HepG2 (cell line): ENCODE measurements at regions not wholly inside any gene's neighbourhood (a gene's known extent, or its start where the extent isn't known, plus 50 kb on each side); places are given as distances from the start of the nearest gene placed in this dataset.

Experiments used
- ATAC-seq: fragments of 200-7000 bp; cut with Tn5 transposase; 3 replicates; pipeline ENCODE4 v1.9.1; 2020; ENCODE audit warnings: mild to moderate bottlenecking, moderate library complexity
- BruUV-seq: library from RNA; stranded (reverse); fragments of 400-500 nt; replicated peaks from 2 replicates; lab custom pipeline; 2021; lab: Mats Ljungman, UMichigan
- CTCF ChIA-PET: fragments of 300-600 bp; formaldehyde crosslinking; extraction: SDS; loops from one replicate; lab custom pipeline; 2021; ENCODE audit warnings: low total read pairs, inconsistent platforms, low intra/inter-chr PET ratio; lab: Yijun Ruan, JAX
- POLR2A ChIA-PET: fragments of 350-600 bp; sonication (Branson Sonifier 250); formaldehyde crosslinking; loops from one replicate; lab custom pipeline; 2020; ENCODE audit warnings: antibody characterized with exemption, inconsistent platforms; lab: Yijun Ruan, JAX
- DNase-seq: peaks from one replicate; pipeline ENCODE4 v3.0.0-alpha.2; 2015; ENCODE audit warnings: low spot score
- FAIRE-seq: peaks from 3 replicates; lab custom pipeline; 2011; peaks lifted over from hg19 to GRCh38; lab: Jason Lieb, UNC
- H2AFZ ChIP-seq: one replicate; pipeline ENCODE4 v1.6.1; 2011; ENCODE audit warnings: low read length, inconsistent platforms
- H3K27ac ChIP-seq: fragments of 300-600 bp; 3 replicates; pipeline ENCODE4 v1.8.0; 2011; ENCODE audit warnings: mixed run types, mild to moderate bottlenecking, mixed read lengths, low read length, inconsistent platforms; ENCODE audit not compliant: insufficient read depth; ENCODE audit errors: extremely low read length
- H3K27me3 ChIP-seq, 2 experiments: fragments of 200-600 bp in 1 of 2; 2 replicates in 1 of 2; 3 replicates in 1 of 2; pipeline versions ENCODE4 v1.6.0 to v1.8.0; 2011; ENCODE audit warnings: low read length in 2 of 2, mild to moderate bottlenecking in 2 of 2, moderate library complexity in 2 of 2, inconsistent platforms in 1 of 2; ENCODE audit not compliant: insufficient read depth in 2 of 2, control insufficient read depth in 1 of 2
- H3K36me3 ChIP-seq, 2 experiments: fragments of 200-600 bp in 1 of 2; replicated peaks in 1 of 2; 2 replicates in 1 of 2; 3 replicates in 1 of 2; pipeline versions ENCODE4 v1.5.1 to v1.8.0; 2011; ENCODE audit warnings: low read length in 2 of 2, inconsistent platforms in 1 of 2; ENCODE audit not compliant: insufficient read depth in 2 of 2, control insufficient read depth in 1 of 2
- H3K4me1 ChIP-seq: 2 replicates; pipeline ENCODE4 v1.5.1; 2012; ENCODE audit warnings: low read length, inconsistent platforms; ENCODE audit not compliant: insufficient read depth
- H3K4me2 ChIP-seq: 2 replicates; pipeline ENCODE4 v1.6.0; 2011; ENCODE audit warnings: low read depth, low read length, inconsistent platforms
- H3K4me3 ChIP-seq, 3 experiments: fragments of 200-600 bp in 1 of 3; sonication (generic), shearing (Covaris generic) in 1 of 3; replicated peaks in 1 of 3; 2 replicates each; pipeline ENCODE4 v1.5.1; 2011 to 2016; ENCODE audit warnings: low read length in 3 of 3, inconsistent platforms in 2 of 3, low read depth in 2 of 3, mild to moderate bottlenecking in 2 of 3, control low read depth in 1 of 3, mixed read lengths in 1 of 3; ENCODE audit not compliant: insufficient read depth in 1 of 3
- H3K79me2 ChIP-seq: one replicate; pipeline ENCODE4 v1.6.1; 2011; ENCODE audit warnings: low read length, inconsistent platforms; ENCODE audit not compliant: insufficient read depth
- H3K9ac ChIP-seq: 2 replicates; pipeline ENCODE4 v1.6.0; 2011; ENCODE audit warnings: mild to moderate bottlenecking, low read depth, low read length, inconsistent platforms; ENCODE audit not compliant: insufficient read depth
- H3K9me3 ChIP-seq: 2 replicates; pipeline ENCODE4 v1.5.1; 2012; ENCODE audit warnings: mild to moderate bottlenecking, low read length
- H4K20me1 ChIP-seq: 2 replicates; pipeline ENCODE4 v1.6.0; 2011; ENCODE audit warnings: inconsistent platforms, mild to moderate bottlenecking, low read length, moderate library complexity; ENCODE audit not compliant: insufficient read depth
- EED ChIP-seq: sonication (generic); formaldehyde crosslinking; IDR thresholded peaks from 2 replicates; pipeline ENCODE4 v1.5.0; 2020; ENCODE audit warnings: mild to moderate bottlenecking, missing genetic modification reagents
- JARID2 ChIP-seq: sonication (generic); formaldehyde crosslinking; IDR thresholded peaks from 2 replicates; pipeline ENCODE4 v1.8.1; 2023; ENCODE audit warnings: missing genetic modification reagents, inconsistent platforms; ENCODE audit not compliant: insufficient replicate concordance
- MTF2 ChIP-seq: sonication (generic); formaldehyde crosslinking; IDR thresholded peaks from 2 replicates; pipeline ENCODE4 v1.5.0; 2020; ENCODE audit warnings: missing genetic modification reagents, borderline replicate concordance
- PLRG1 ChIP-seq: fragments of 450-650 bp; conservative IDR thresholded peaks from 2 replicates; pipeline ENCODE4 v1.6.1; 2016
- POLR2G ChIP-seq: fragments of 200-400 bp; formaldehyde crosslinking; IDR thresholded peaks from 2 replicates; pipeline ENCODE4 v1.6.1; 2018; ENCODE audit warnings: mild to moderate bottlenecking, low read depth, low read length, moderate library complexity
- RARA ChIP-seq: IDR thresholded peaks from 2 replicates; pipeline ENCODE4 v1.6.1; 2016; ENCODE audit warnings: missing genetic modification reagents, missing compliant biosample characterization
- RBAK ChIP-seq: sonication (generic); formaldehyde crosslinking; IDR thresholded peaks from 2 replicates; pipeline ENCODE4 v1.5.1; 2020; ENCODE audit warnings: mild to moderate bottlenecking, missing genetic modification reagents
- TEAD3 ChIP-seq: optimal IDR thresholded peaks from 2 replicates; pipeline ENCODE3; 2016; ENCODE audit warnings: borderline replicate concordance
- ZBTB21 ChIP-seq: sonication (generic); formaldehyde crosslinking; IDR thresholded peaks from 2 replicates; pipeline ENCODE4 v1.4.0; 2020; ENCODE audit warnings: missing genetic modification reagents
- ZBTB3 ChIP-seq: sonication (generic); formaldehyde crosslinking; IDR thresholded peaks from 2 replicates; pipeline ENCODE4 v1.4.0; 2020; ENCODE audit warnings: low read depth, mild to moderate bottlenecking, moderate library complexity, missing genetic modification reagents, borderline replicate concordance
- ZMYM4 ChIP-seq: sonication (generic); formaldehyde crosslinking; IDR thresholded peaks from 2 replicates; pipeline ENCODE4 v1.8.1; 2023; ENCODE audit warnings: mild to moderate bottlenecking, missing genetic modification reagents
- ZNF383 ChIP-seq: sonication (generic); formaldehyde crosslinking; IDR thresholded peaks from 2 replicates; pipeline ENCODE4 v1.4.0; 2020; ENCODE audit warnings: missing genetic modification reagents, mild to moderate bottlenecking, borderline replicate concordance
- ZNF563 ChIP-seq: sonication (generic); formaldehyde crosslinking; IDR thresholded peaks from 2 replicates; pipeline ENCODE4 v1.8.0; 2022; ENCODE audit warnings: mild to moderate bottlenecking, moderate library complexity, missing genetic modification reagents
- WGBS: methylation state at CpG from one replicate; pipeline ENCODE4 v1.1.6; 2017; ENCODE audit warnings: low lambda C conversion rate; 5-methylcytosine and 5-hydroxymethylcytosine counted together
- in situ Hi-C: cut with HindIII; loops from 2 replicates; pipeline ENCODE4 v1.10.0; 2017; ENCODE audit warnings: low pct_unique_long_range_greater_than_20kb; ENCODE audit not compliant: extremely low pct_ligation_motif_present
- intact Hi-C: fragments of 100-400 bp; cut with micrococcal nuclease; formaldehyde crosslinking; loops from one replicate; pipeline ENCODE4 v1.10.0; 2022; ENCODE audit not compliant: unreplicated experiment
- TF ChIP-seq, protein P1 (sequence below): sonication (generic); formaldehyde crosslinking; IDR thresholded peaks from 2 replicates; pipeline ENCODE4 v1.5.0; 2020; ENCODE audit warnings: missing genetic modification reagents
- TF ChIP-seq, protein P2 (sequence below): sonication (generic); formaldehyde crosslinking; IDR thresholded peaks from 2 replicates; pipeline ENCODE4 v1.9.0; 2021; ENCODE audit warnings: missing genetic modification reagents, borderline replicate concordance
- TF ChIP-seq, protein P3 (sequence below): sonication (generic); formaldehyde crosslinking; IDR thresholded peaks from 2 replicates; pipeline ENCODE4 v1.4.0; 2020; ENCODE audit warnings: missing genetic modification reagents
- TF ChIP-seq, protein P4 (sequence below): sonication (generic); formaldehyde crosslinking; IDR thresholded peaks from 2 replicates; pipeline ENCODE4 v1.5.0; 2020; ENCODE audit warnings: missing genetic modification reagents, mild to moderate bottlenecking, borderline replicate concordance

DNA sequence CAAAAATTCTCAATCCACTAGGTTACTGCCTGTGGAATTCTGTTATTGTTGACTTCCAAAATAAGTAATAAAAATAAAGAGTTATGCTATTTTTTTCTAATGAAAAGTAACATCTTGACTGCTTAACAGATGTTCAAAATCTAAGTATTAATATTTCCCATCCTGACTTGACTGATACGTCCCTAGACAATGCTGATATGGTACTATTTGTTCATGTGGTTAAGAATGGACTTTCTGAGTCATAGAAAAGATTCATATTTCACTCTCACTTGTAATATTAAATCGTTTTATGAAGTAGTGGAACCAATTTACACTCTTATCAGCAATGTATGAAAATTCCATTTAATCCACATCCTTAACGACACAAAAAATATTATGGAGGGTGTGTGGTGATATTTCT is 104.8 kb upstream of the PLSCR5 start:
- no peak for ATAC-seq
- no TSS peak for BruUV-seq
- in situ Hi-C loops = no loop called here
- TF ChIP-seq ZNF563 (CRISPR knock-in tag) (no peak), ZBTB3 (CRISPR knock-in tag) (no peak), RARA (no peak), ZBTB21 (no peak), MTF2 (CRISPR knock-in tag) (no peak), ZNF383 (no peak), POLR2G (no peak), ZMYM4 (CRISPR knock-in tag) (no peak), TEAD3 (no peak), EED (CRISPR knock-in tag) (no peak), PLRG1 (no peak), JARID2 (CRISPR knock-in tag) (no peak), RBAK (no peak)
- TF ChIP-seq, protein P1, sequence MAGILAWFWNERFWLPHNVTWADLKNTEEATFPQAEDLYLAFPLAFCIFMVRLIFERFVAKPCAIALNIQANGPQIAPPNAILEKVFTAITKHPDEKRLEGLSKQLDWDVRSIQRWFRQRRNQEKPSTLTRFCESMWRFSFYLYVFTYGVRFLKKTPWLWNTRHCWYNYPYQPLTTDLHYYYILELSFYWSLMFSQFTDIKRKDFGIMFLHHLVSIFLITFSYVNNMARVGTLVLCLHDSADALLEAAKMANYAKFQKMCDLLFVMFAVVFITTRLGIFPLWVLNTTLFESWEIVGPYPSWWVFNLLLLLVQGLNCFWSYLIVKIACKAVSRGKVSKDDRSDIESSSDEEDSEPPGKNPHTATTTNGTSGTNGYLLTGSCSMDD (CRISPR knock-in tag) = no peak
- TF ChIP-seq, protein P2, sequence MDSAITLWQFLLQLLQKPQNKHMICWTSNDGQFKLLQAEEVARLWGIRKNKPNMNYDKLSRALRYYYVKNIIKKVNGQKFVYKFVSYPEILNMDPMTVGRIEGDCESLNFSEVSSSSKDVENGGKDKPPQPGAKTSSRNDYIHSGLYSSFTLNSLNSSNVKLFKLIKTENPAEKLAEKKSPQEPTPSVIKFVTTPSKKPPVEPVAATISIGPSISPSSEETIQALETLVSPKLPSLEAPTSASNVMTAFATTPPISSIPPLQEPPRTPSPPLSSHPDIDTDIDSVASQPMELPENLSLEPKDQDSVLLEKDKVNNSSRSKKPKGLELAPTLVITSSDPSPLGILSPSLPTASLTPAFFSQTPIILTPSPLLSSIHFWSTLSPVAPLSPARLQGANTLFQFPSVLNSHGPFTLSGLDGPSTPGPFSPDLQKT (CRISPR knock-in tag) = no peak
- TF ChIP-seq, protein P3, sequence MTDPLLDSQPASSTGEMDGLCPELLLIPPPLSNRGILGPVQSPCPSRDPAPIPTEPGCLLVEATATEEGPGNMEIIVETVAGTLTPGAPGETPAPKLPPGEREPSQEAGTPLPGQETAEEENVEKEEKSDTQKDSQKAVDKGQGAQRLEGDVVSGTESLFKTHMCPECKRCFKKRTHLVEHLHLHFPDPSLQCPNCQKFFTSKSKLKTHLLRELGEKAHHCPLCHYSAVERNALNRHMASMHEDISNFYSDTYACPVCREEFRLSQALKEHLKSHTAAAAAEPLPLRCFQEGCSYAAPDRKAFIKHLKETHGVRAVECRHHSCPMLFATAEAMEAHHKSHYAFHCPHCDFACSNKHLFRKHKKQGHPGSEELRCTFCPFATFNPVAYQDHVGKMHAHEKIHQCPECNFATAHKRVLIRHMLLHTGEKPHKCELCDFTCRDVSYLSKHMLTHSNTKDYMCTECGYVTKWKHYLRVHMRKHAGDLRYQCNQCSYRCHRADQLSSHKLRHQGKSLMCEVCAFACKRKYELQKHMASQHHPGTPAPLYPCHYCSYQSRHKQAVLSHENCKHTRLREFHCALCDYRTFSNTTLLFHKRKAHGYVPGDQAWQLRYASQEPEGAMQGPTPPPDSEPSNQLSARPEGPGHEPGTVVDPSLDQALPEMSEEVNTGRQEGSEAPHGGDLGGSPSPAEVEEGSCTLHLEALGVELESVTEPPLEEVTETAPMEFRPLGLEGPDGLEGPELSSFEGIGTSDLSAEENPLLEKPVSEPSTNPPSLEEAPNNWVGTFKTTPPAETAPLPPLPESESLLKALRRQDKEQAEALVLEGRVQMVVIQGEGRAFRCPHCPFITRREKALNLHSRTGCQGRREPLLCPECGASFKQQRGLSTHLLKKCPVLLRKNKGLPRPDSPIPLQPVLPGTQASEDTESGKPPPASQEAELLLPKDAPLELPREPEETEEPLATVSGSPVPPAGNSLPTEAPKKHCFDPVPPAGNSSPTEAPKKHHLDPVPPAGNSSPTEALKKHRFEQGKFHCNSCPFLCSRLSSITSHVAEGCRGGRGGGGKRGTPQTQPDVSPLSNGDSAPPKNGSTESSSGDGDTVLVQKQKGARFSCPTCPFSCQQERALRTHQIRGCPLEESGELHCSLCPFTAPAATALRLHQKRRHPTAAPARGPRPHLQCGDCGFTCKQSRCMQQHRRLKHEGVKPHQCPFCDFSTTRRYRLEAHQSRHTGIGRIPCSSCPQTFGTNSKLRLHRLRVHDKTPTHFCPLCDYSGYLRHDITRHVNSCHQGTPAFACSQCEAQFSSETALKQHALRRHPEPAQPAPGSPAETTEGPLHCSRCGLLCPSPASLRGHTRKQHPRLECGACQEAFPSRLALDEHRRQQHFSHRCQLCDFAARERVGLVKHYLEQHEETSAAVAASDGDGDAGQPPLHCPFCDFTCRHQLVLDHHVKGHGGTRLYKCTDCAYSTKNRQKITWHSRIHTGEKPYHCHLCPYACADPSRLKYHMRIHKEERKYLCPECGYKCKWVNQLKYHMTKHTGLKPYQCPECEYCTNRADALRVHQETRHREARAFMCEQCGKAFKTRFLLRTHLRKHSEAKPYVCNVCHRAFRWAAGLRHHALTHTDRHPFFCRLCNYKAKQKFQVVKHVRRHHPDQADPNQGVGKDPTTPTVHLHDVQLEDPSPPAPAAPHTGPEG = no peak
- TF ChIP-seq, protein P4, sequence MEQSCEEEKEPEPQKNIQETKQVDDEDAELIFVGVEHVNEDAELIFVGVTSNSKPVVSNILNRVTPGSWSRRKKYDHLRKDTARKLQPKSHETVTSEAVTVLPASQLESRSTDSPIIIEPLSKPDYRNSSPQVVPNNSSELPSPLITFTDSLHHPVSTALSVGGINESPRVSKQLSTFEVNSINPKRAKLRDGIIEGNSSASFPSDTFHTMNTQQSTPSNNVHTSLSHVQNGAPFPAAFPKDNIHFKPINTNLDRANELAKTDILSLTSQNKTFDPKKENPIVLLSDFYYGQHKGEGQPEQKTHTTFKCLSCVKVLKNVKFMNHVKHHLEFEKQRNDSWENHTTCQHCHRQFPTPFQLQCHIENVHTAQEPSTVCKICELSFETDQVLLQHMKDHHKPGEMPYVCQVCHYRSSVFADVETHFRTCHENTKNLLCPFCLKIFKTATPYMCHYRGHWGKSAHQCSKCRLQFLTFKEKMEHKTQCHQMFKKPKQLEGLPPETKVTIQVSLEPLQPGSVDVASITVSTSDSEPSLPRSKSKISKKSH (CRISPR knock-in tag) = no peak

More for the DNA sequence above, 104.8 kb upstream of the PLSCR5 start:
- no peak overlapping the region for H3K4me3 ChIP-seq
- DNase-seq (no peak), FAIRE-seq (no peak)
- H3K9ac ChIP-seq = no peak overlapping the region
- H4K20me1 ChIP-seq = no peaks in the 10 kb centered on the region
- H3K36me3 ChIP-seq = no peaks in the 10 kb centered on the region
- CTCF ChIA-PET = no interaction called here
- H3K27me3 ChIP-seq = no peaks in the 10 kb centered on the region
- no peaks in the 10 kb centered on the region for H3K9me3 ChIP-seq
- H3K79me2 ChIP-seq = no peaks in the 10 kb centered on the region
- intact Hi-C loops = no loop called here
- no peak overlapping the region for H3K4me2 ChIP-seq
- no peak overlapping the region for H3K27ac ChIP-seq
- no peaks in the 10 kb centered on the region for H3K4me1 ChIP-seq
- 8% methylated on average over 3 of the region's 3 CpGs for WGBS
- POLR2A ChIA-PET = no interaction called here
- no peak overlapping the region for H2AFZ ChIP-seq
